Epidermal melanocyte (primary cell): ENCODE measurements at regions not wholly inside any gene's neighbourhood (a gene's known extent, or its start where the extent isn't known, plus 50 kb on each side); places are given as distances from the start of the nearest gene placed in this dataset.

Experiments
- DNase-seq: peaks from one replicate; pipeline ENCODE4 v3.0.0; 2011; ENCODE audit warnings: low spot score; ENCODE audit not compliant: insufficient read length

DNA sequence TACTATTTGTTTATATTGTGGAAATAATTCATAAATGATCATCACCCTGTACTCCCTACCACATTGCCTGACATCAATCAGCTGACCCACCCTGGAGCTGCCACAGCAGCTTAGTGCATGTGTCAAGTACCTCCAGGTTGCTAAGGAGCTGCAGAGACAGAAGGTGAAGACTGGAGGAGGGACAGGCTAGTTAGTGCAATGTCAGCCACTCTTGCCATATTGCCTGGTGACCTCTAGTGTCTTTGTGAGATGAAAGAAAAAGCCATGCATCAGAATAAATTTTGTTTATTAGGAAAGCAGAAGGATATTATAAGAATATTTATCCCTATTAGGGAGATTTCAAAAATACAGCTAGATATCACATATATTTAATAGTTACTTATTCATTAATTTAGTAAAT is 243.9 kb upstream of the FAT4 start:
- no peak for DNase-seq

DNA sequence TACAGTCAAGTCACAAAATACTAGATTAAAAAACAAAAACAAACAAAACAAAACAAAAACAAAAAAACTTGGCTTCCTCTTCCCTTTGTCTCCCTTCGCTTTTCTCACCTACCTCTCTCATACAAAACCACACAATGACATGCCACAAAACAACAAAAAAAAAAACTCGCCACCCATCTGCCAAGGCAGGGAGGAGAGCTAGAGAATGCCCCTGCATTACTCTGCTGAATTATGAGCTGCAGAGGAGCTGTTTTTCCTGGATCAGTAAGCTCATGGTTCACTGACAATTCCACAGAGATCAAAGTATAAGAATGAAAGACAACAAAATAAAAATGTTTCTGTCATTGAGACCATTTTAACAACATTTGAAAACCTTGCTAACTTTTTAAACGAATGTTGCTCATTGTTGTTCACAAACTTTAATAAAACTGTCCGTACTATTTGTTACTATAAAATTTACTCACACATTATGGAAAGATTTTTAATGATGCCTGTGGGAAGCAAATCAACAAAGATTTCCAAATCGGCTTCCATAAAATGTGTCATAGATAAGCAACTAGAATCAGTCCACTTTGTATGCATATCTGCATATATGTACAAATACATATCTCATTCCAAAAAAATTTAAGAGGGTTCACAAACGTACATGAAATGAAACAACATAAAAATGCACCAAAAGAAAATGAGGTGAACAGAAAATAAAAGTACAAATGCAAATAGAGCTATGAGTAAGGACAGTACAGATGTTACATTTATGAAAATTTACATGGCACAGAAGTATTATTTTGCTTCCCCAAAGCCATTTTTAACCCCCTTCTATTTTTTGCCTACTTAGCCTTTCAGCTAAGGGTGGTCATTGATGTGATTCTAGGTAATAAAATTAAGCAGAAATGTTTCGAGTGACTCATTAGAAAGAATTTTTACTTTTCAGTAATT is 252.4 kb upstream of the FAT4 start:
- DNase-seq: no peak

DNA sequence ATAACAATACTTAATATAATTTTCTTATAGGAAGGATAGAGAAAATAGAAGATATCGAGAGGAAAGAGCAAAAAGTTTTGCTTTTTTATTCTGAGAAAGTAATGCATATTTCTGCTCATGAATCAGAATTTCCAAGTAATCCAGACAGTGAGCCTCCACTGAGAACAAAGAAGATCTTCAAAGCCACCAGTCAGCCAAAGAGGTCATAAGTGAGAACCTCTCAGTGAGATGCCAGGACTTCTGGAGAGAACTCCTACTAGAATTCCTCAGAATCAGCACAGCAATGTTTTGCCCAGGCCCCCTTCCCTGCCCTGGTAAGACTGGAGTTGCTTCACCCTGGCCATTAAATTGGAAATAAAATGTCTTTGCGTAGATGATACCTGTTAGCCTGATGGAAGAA is 254.4 kb upstream of the FAT4 start:
- DNase-seq: no peak

DNA sequence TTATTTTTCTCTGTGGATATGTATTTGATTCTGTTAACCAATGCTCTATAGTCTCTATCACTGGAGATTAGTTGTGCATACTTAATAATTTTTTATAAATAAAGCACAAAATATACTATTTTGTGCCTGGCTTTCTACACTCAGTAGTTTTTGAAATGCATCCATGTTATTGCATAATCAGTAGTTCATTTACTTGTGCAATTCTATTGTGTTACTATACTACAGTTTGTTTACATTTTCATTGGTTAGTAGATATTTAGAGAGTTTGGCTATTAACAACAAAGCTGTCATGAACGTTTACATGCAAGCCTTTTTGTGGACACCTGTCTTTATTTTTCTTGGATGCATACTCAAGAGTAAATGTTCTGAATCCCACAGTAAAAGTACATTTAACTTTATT is 265.0 kb upstream of the FAT4 start:
- DNase-seq: no peak

DNA sequence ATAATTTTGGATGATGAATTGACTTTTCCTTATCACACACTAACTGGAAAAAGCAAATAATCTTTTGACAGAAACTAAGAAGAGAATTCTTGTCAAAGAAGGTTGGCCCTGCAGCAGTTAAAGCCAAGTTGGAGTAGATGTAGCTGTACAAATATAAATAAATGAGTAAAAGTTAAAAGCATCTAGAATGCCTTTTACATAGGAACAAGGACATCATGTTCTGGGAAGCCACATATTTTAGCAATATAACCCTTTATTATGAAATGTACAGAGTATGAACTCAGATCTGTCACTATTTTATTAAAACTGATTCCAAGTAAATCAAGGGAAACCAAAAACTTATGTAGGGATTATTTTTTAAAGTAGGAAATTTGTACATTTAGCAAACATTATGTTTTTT is 269.4 kb upstream of the FAT4 start:
- no peak for DNase-seq

DNA sequence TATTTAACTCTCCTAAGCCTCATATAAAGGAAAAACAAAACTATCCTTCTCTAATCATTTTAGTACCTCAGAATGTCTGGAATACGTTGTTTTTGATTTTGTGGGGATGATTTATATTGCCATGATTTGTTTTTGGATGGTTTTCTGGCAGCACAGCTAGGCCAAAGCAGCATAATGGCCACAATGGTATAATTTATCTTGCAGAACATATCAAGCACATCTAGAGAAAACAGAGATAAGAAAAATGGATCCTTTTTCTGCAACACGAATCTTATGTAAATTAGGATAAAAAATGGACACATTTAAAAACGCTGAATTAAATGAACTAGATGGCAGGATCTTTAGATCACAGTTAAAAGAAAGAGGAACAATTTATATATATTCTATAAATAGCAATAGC is 269.9 kb upstream of the FAT4 start:
- DNase-seq: no peak

DNA sequence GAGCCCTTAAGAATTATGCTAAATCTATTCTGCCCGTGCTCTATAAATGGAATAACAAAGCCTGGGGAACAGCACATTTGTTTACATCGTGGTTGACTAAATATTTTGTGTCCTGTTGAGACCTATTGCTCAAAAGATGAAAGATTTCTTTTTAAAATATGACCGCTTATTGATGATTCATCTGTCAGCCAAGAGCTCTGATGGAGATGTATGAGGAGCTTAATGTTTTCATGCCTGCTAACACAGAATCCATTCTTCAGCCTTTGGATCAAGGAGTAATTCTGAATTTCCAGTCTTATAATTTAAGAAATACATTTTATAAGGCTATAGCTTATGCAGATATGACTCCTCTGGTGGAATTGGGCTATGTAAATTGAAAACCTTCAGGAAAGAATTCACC is 271.3 kb upstream of the FAT4 start:
- no peak for DNase-seq

DNA sequence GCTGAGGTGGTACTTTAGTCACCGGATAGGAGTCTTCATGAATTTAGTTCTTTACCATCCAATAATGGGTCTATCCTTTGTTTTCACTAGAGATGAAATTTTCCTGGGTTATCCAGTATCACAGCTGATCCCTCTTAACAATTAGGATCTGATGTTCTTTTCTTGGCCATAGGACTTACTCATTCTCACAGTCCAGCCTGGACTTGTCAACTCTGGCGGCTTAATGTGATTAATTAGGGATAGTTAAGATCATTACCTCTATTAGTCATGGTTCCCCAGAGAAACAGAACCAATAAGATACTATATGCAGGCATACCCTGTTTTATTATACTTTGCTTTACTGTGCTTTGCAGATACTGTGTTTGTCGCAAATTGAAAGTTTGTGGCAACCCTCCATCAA is 272.7 kb upstream of the FAT4 start:
- no peak for DNase-seq

DNA sequence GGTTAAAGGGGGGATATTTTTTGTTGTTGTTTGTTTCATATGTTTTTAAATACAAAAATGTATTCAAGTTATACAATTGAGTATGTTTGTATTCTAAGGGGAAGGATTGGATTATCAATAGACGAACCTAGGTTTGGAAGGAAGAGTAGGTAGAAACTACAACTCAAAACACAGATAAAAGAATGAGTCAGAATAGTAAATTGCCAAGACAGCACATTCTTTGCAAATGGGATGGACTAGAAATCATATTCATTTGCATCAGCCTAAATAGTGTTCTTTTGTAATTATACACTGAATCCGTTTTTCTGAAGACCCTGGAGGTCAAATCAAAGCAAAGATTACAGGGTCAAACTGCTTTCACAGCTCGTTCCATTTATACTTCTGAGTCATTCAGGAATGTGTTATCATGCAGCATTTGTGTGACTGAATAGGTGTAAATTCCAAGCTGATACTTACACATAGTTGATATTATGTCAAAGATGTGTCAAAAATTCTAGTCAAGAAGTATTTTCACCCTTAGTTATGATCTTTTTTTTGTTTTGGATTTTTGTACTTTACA is 273.3 kb upstream of the FAT4 start:
- DNase-seq: no peak

DNA sequence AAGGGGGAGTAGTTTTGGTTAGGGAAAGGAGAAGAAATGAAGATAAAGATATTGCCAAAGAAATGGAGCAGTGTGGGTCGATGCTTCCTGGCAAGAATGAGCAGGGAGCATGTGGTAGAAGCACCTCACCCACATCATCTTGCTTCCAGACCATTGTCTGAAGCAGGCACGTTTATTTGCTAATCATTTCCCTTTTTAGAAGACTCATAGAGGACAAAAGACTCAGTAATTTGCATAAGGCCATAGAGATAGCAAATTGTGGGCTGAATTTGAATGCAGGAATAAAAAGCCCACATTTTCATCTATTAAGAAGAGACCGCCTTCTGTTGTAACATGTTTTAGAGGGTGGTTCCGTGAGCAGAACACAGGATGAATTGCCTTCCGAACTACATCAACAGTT is 275.2 kb upstream of the FAT4 start:
- no peak for DNase-seq

DNA sequence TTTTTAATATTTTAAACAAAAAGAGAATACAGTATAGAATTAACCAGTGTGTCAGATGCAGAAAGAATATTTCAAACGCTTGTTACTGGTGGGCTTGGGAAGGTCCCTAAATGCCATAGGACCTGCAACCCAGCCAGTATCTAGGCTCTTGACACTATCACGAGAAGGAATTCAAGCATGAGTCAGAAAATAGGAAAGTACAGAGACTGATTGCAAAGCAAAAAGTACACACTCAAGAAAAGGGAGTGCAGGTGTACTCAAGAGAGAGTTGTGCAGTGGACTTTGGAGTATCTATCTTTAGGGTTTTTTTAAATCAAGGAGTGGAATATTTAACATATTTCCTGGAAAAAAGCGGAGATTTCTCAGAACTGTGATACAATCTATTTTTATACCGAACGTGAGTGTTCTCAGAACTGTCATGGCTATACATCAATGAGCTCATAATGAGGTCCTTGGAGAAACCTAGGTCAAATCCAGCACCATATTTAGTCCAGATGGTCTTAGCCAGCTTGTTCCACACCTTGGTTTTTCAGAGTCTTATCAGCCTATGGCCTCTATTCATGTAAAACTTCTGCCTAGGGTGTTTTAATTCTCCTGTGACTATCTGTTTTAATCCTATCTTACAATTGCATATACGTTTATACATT is 291.8 kb upstream of the FAT4 start:
- no peak for DNase-seq

DNA sequence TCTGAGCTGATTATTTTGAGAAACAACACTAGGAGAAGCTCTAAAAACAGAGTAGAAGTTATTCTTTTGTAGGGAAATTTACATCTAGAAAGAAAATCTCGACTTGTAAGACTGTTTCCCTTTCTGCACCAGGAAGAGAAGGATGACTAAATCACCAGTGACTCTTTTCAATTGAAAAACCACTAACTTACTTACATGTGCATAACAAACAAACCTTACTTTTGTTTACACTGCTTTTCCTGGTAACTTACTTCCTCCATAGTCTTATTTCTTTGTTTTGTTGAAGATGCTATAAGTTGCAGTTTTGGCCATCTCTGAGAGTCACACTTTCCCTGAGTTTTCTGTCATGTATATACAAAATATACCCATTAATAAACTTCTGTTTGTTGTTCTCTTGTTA is 293.6 kb upstream of the FAT4 start:
- no peak for DNase-seq

DNA sequence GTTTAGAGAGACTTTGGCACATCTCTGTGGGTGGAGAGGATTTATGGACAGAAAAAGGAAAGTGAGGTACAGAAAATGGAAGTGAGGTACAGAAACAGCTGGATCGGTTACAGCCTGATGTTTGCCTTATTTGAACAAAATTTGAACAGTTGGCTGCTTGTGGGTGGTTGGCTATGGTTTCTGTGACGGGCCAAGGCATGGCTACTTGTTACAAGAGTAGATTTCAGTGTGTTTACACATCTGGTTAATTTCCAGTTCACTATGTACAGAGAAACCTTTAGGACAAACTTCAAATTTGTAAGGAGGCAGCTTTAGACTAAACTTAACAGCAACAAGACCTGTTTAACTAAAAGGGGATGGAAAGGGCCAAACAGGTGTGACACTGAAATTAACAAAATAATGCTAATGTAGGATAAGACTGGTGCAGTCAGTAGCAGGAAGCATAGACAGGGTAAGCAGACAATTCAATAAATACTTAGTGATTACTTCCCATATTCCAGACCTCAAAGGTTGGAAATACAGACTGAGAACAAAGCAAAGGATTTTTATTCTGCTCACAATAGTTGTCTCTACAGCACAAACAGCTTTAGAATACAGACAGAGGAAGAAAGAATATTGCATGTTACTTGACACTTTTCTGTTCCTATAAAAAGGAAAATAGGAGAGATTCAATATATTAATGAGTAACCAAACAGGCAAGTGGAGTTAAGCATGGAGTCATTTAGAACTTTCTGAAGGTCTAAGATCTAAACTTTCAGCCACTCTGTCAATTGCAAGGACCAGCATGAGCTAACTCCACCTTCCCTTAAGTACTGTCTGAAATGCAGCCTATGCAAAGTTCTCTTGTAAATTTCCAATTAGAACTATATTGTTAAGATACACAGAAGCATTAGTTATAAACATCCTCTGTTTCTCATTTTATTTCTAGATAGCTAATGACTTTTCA is 294.4 kb upstream of the FAT4 start:
- no peak for DNase-seq

DNA sequence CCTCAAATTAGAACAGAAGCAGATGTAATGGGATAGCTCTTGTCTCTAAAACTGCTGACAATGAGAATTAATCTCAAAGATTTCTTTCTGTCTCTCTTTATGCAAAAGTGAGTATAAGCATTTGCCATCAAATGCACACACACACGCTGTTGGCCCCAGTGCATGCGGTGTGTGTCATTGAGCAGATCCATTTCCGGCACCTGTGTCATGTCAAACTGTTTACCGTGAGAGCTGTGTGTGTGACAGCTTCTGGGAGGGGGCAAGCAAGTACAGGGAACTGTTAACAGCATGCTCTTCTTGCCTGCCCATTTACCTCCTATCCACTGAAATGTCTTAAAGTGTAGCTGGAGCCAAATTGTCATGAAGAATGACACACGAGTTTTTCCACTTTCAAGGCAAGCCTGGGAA is 297.9 kb upstream of the FAT4 start:
- DNase-seq: no peak

DNA sequence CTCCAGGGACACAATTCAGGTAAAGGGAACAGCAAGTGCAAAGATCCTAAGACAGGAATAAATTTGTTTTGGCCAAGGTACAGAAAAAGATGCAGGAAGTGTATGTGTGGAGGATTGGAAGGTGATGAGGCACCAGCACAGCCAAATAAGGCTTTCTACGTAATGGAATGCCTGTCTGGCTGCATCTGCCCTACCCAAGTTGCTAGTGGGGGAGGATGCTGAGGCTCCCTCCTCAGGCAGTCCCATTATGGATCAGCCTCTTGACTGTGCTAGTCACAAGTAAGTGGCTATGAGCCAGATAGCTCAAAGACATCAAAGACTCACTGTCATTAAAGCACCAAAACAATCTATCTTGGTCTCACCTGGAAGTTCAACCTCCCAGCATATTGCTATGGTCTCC is 300.9 kb upstream of the FAT4 start:
- no peak for DNase-seq

DNA sequence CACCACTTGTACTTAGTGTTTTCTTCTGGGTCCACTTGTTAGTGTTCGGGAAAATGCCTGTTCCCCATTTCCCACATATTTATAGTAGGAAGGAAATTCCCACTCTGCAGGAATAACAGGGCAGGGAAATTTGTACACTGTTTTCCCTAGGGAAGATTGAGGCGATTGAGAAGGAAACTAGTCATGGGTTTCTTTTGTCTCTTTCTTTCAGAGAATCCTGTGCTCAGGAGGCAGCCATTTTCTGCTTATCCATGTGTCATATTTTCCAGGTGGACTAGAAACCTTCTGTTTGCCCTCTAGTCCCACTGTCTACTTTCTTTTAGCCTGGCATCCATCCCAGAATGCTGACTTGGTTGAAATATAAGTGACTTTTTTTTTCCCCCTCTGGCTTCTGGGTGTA is 299.1 kb upstream of the ANKRD50 start:
- DNase-seq: no peak

DNA sequence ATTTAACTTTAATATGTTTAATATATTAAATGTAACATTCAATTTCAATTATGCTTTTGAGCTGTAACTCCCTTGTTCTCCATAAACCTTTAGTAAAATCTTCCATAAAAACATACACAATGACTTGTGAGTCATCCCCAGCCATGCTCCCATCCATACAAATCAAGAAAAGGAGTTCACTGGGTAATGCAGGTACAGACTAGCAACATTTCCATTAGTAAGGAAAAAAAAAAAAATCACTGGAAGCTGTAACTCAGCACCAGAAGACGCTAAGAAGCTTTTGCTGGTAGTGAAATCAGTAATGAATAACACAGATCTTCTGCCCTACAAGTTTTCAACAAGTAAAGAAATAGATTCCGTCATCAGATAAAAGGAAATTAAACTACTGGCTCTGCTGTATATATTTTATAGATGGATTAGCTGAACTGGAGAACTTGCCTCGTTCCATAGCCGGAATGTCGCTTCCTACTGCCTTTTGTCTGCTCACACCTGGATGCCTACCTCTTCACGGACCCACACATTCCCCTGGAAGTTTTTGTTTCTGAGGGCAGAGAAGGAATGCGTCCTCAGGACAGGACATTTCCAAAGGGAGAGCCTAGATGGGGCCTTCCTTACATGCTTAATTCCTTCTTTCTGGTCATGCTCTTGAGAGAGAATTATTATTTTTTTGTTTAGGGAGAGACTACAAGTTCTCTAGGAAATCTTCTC is 298.4 kb upstream of the ANKRD50 start:
- no peak for DNase-seq

DNA sequence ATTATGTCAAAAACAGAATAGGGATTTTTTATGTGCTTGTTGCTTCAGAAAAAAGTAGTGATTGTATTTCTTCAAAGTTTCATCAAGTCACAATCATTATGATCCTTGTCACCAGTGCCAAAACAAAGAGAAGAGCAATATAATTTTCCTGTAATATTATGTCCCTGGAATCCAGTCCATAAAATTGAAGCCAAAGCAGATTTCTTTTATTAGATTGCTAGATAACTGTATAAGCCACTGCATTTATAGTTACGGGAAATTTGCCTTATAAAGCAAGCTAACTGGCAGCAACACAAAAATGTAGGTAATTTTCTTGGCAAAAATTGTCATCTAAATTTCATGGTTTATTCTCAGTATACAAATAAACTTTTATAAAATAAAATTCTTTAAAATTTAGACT is 296.1 kb upstream of the ANKRD50 start:
- DNase-seq: no peak

DNA sequence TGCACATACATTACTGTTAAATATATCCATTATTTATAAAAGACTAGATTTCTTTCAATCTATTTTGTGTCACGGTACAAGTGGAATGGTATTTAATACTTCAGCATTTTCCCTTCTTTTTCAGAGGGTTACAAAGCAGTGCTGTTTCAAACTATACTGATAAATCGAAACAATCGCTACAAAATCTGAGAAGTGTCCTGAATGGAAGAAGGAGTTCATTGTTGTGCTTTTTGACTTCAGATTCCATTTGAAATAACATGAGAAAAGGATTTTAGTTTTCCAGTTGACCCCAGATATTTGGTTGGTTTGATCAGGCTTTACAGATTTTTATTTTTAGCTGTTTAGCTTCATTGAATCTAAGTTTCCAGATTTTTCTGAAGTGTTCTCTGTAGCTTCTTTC is 292.1 kb upstream of the ANKRD50 start:
- peak; percentile 23 for DNase-seq

DNA sequence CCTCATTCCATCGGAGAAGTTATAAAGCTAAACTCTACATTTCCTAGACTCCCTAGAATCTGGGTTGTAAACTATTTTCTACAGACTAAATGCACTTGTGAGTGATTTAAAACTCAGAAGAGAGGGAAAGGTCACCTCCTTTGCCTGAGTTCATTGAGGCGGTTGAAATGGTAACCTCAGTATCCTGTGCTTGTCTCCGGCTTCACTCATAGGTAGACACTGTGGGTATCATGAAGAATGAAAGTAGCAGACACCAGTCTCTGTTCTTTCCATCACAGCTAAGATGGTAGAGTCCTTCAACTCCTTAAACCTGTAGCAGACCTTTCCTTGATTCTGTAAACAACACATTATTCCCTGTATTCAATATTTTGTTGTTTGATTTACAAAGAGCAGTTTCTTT is 291.3 kb upstream of the ANKRD50 start:
- no peak for DNase-seq

DNA sequence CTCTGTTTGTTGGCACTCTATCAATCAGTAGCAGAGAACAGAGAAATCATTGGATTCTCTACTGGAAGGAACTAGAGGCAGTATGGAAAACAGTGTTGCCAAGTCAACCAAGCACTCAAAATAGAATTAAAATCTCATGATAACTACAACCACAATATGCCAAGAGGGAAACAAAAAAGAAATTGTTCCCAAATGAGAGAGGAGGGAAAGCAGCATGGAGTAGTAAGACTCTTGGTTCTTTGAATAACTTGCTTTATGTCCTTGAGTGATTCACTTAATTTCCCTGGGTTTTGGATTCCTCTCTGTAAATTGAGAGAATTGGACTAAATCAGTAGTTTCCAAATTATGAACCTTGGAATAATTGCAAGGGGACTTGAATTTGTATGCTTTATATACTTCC is 285.5 kb upstream of the ANKRD50 start:
- DNase-seq: peak; percentile 34
